ES-I3 (cell line): ENCODE measurements at regions not wholly inside any gene's neighbourhood (a gene's known extent, or its start where the extent isn't known, plus 50 kb on each side); places are given as distances from the start of the nearest gene placed in this dataset.

ENCODE experiments used
- H3K36me3 ChIP-seq: 2 replicates; pipeline ENCODE4 v1.6.1; 2013; ENCODE audit warnings: mild to moderate bottlenecking, low read length, control low read depth, moderate library complexity; ENCODE audit not compliant: insufficient read depth
- H3K4me1 ChIP-seq: 2 replicates; pipeline ENCODE4 v1.6.1; 2013; ENCODE audit warnings: mild to moderate bottlenecking, control low read depth, low read length; ENCODE audit not compliant: insufficient read depth
- H3K9ac ChIP-seq: 2 replicates; pipeline ENCODE4 v1.6.1; 2013; ENCODE audit warnings: low read depth, mild to moderate bottlenecking, low read length, moderate library complexity
- H3K9me3 ChIP-seq: 2 replicates; pipeline ENCODE4 v1.6.1; 2013; ENCODE audit warnings: mild to moderate bottlenecking, low read length, moderate library complexity; ENCODE audit not compliant: control insufficient read depth, insufficient read depth

GRCh38 chr5:17355586-17356346, 138.3 kb downstream of the BASP1 start:
- H3K36me3 ChIP-seq, result no peaks in the 10 kb centered on the region
- H3K9me3 ChIP-seq, result peaks cover 4% of the 10 kb centered on the region; the same call in 1 of the 2 replicates
- H3K9ac ChIP-seq, result no peak overlapping the region
- peaks cover 8% of the 10 kb centered on the region; the same call in 1 of the 2 replicates for H3K4me1 ChIP-seq

DNA sequence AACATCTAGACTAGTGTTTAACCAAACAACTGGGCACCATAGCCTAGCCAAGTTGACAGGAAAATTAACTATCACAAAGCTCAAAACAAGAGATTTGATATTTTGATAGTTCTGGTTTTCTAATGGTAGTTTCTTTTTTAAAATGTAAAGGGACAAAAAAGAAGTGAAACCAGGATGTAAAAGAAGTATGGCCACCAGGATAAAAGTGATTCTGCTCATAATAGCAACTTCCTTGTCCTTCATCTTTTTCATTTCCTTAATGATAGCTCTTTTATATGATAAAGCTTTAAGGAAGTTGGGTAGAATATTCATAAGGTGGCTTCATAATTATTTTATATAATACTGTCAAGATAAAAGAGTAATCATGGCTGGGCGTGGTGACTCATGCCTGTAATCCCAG, 139.1 kb downstream of the BASP1 start:
- H3K36me3 ChIP-seq, result no peaks in the 10 kb centered on the region
- H3K4me1 ChIP-seq, result peaks cover 8% of the 10 kb centered on the region; the same call in 1 of the 2 replicates
- H3K9me3 ChIP-seq, result peaks cover 4% of the 10 kb centered on the region; the same call in 1 of the 2 replicates
- H3K9ac ChIP-seq, result no peak overlapping the region

- Histone ChIP-seq H3K9ac (no peak overlapping the region), H3K4me1 (0 out of 2 replicates have a peak, but pooled peaks cover under 1% of the 10 kb centered on the region), H3K36me3 (no peaks in the 10 kb centered on the region), H3K9me3 (peaks cover 4% of the 10 kb centered on the region; the same call in 1 of the 2 replicates)
Measured at GRCh38 chr5:17357504-17357903, 140.1 kb downstream of the BASP1 start.

- Histone ChIP-seq H3K9ac (no peak overlapping the region), H3K9me3 (peaks cover 4% of the 10 kb centered on the region; the same call in 1 of the 2 replicates), H3K36me3 (no peaks in the 10 kb centered on the region), H3K4me1 (no peaks in the 10 kb centered on the region)
Measured at GRCh38 chr5:17358031-17358430, 140.0 kb upstream of the TAF11L2 start.

GRCh38 chr5:17359451-17360011, 138.5 kb upstream of the TAF11L2 start:
- Histone ChIP-seq H3K4me1 (no peaks in the 10 kb centered on the region), H3K36me3 (no peaks in the 10 kb centered on the region), H3K9me3 (peaks cover 4% of the 10 kb centered on the region; the same call in 1 of the 2 replicates), H3K9ac (no peak overlapping the region)

DNA sequence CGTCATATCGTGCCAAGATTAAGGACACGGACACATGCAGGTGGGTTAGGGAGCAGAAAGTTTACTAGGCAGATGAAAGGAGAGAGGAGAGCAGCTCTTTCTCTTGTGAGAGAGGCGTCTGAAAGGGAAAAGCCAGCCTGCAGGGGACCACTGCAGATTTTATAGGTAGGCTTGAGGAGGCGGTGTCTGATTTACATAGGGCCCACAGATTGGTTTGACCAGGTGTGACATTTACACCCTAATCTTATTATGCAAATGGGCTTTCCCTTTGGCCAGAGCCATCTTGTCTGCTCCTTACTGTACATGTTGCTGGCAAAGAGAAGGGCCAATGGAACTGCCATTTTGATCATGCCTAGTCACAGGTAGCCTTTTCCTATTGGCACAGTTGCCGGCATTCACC, 137.2 kb upstream of the TAF11L2 start:
- Histone ChIP-seq H3K9me3 (peaks cover 4% of the 10 kb centered on the region; the same call in 1 of the 2 replicates), H3K36me3 (no peaks in the 10 kb centered on the region), H3K9ac (no peak overlapping the region), H3K4me1 (no peaks in the 10 kb centered on the region)

- H3K9me3 ChIP-seq, result peaks cover 4% of the 10 kb centered on the region; the same call in 1 of the 2 replicates
- H3K36me3 ChIP-seq, result no peaks in the 10 kb centered on the region
- no peak overlapping the region for H3K9ac ChIP-seq
- no peaks in the 10 kb centered on the region for H3K4me1 ChIP-seq
Measured at GRCh38 chr5:17361331-17361730, 136.7 kb upstream of the TAF11L2 start.

- Histone ChIP-seq H3K4me1 (peaks cover 9% of the 10 kb centered on the region), H3K9ac (no peak overlapping the region), H3K36me3 (no peaks in the 10 kb centered on the region), H3K9me3 (no peaks in the 10 kb centered on the region)
Measured at GRCh38 chr5:17364987-17365810, 132.8 kb upstream of the TAF11L2 start.

DNA sequence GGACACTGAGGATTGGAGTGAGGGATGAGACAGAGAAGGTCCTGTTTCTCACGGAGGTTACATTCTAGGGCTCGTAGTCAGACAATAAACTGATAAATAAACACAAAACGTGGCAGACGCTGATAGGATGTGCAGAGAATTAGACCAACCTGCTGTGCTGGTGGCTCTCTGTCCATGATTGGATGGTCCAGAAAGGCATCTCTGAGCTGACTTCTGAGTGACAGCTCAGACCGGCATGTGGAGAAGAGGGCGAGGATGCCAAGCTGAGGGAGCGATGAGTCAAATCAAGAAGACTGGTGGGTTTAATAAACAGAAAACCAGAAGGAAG, 132.3 kb upstream of the TAF11L2 start:
- Histone ChIP-seq H3K36me3 (no peaks in the 10 kb centered on the region), H3K9ac (no peak overlapping the region), H3K9me3 (no peaks in the 10 kb centered on the region), H3K4me1 (peaks cover 9% of the 10 kb centered on the region)

- no peaks in the 10 kb centered on the region for H3K36me3 ChIP-seq
- peaks cover 9% of the 10 kb centered on the region for H3K4me1 ChIP-seq
- H3K9me3 ChIP-seq, result no peaks in the 10 kb centered on the region
- H3K9ac ChIP-seq, result no peak overlapping the region
Measured at GRCh38 chr5:17367256-17367840, 130.7 kb upstream of the TAF11L2 start.

DNA sequence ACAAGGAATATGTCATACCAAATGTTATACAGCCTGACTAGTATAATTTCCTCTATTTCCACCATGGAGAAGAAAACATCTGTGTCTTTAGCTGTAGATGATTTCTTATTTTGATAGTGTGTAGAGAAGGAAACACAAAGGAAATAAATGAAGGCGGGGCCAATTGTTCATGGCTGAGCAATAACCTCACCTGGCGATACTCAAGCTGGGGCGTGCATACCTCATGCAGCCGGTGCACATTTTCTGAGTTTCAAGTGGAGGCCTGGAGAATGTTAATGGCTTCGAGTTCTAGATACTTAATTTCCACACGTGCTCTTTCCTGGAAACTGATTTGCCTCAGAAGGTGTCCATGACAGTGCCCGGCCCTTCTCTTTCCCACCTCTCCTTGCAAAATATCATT, 127.4 kb upstream of the TAF11L2 start:
- no peak overlapping the region for H3K9ac ChIP-seq
- H3K36me3 ChIP-seq, result no peaks in the 10 kb centered on the region
- H3K4me1 ChIP-seq, result peaks cover 25% of the 10 kb centered on the region
- no peaks in the 10 kb centered on the region for H3K9me3 ChIP-seq

DNA sequence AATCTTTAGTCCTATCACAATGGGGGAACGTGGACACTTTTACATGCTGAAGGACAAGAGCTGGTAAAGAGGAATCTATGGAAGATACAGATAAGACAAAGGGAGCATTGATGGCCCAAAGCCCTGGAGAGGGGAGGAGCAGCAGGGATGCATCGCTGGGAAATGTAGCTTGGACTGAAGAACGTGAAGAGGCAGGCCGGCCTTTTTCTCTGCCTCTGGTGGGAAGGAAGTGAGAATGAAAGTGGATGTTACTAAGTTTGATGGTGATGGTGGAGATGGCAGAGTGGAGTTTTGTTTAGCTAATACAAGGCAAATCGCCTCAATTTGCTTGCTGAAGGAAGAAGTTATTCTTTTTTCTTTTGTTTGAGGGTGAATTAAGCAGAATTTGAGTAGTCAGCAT, 124.6 kb upstream of the TAF11L2 start:
- Histone ChIP-seq H3K9ac (no peak overlapping the region), H3K9me3 (no peaks in the 10 kb centered on the region), H3K4me1 (peaks cover 16% of the 10 kb centered on the region), H3K36me3 (no peaks in the 10 kb centered on the region)

DNA sequence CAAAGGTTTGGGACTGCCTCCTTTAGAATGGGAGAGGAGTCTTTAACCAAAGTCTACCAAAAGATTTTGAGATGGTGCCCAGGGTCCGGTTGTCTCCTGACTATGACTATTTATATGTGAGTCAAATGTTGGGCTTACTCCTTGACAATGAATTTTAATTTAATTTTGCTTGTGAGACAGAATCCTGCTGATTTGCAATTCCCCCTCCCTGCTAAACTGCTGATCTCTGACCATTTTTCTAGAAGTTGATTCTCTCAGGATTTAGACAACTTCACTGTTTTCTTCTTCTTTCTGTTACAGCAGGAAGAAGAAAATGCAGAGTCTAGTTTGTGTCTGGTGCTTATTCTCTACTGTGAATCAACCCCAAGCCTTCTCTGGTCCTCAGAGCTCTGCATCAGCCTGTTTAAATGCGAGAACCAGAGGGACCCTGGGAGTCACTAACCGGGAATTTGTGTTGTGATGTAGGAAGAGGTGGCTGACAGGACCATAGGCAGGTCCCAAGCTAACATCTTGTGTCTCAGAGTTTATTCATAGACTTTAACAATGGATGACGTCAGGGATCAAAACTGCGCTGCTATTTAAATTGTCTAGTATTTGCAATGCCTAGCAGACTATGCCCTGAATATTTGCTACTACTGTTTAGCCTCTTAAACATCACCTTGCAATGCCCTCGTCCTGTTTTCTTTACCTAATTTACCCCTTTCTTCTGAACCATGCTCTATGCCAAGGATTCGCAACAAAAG, 124.0 kb upstream of the TAF11L2 start:
- H3K9ac ChIP-seq, result no peak overlapping the region
- peaks cover 16% of the 10 kb centered on the region for H3K4me1 ChIP-seq
- H3K9me3 ChIP-seq, result no peaks in the 10 kb centered on the region
- no peaks in the 10 kb centered on the region for H3K36me3 ChIP-seq
